Suprapubic skin (tissue), 4 donors: ENCODE measurements at regions not wholly inside any gene's neighbourhood (a gene's known extent, or its start where the extent isn't known, plus 50 kb on each side); places are given as distances from the start of the nearest gene placed in this dataset.

ENCODE experiments used
- DNase-seq, 2 donors: peaks; one replicate each; pipeline ENCODE4 v3.0.0-alpha.2; 2019; ENCODE audit warnings: low spot score in 2 of 2
- H3K27ac ChIP-seq: fragments of 200-600 bp; sonication (generic); one replicate; pipeline ENCODE4 v1.5.1; 2019
- H3K27me3 ChIP-seq: fragments of 200-600 bp; sonication (generic); one replicate; pipeline ENCODE4 v1.5.1; 2019
- H3K36me3 ChIP-seq: fragments of 200-600 bp; sonication (generic); one replicate; pipeline ENCODE4 v1.5.1; 2019
- H3K4me1 ChIP-seq: fragments of 200-600 bp; sonication (generic); one replicate; pipeline ENCODE4 v1.5.1; 2019
- H3K4me3 ChIP-seq: fragments of 200-600 bp; sonication (generic); one replicate; pipeline ENCODE4 v1.5.1; 2019; ENCODE audit warnings: mild to moderate bottlenecking
- H3K9me3 ChIP-seq: fragments of 200-600 bp; sonication (generic); one replicate; pipeline ENCODE4 v1.5.1; 2019
- CTCF ChIP-seq, 2 donors: fragments of 200-600 bp in 1 of 2; fragments of 450-650 bp in 1 of 2; sonication (generic) in 1 of 2; IDR thresholded peaks; one replicate each; pipeline ENCODE4 v1.5.1; 2016 to 2019; ENCODE audit warnings: antibody characterized with exemption in 2 of 2, mild to moderate bottlenecking in 1 of 2, moderate library complexity in 1 of 2
- EP300 ChIP-seq: sonication (generic); formaldehyde crosslinking; IDR thresholded peaks from one replicate; pipeline ENCODE4 v1.6.1; 2017; ENCODE audit warnings: antibody characterized with exemption
- POLR2A ChIP-seq, 2 donors: fragments of 450-650 bp; IDR thresholded peaks; one replicate each; pipeline ENCODE4 v1.6.1; 2017; ENCODE audit warnings: antibody characterized with exemption in 2 of 2, mild to moderate bottlenecking in 2 of 2, moderate library complexity in 2 of 2
- POLR2AphosphoS5 ChIP-seq, 3 donors: sonication (generic); formaldehyde crosslinking; IDR thresholded peaks; one replicate each; pipeline ENCODE4 v1.6.1; 2017; ENCODE audit warnings: antibody characterized with exemption in 3 of 3
- WGBS: methylation state at CpG from one replicate; pipeline ENCODE4 v1.1.5; 2018; 5-methylcytosine and 5-hydroxymethylcytosine counted together

GRCh38 chr9:86669422-86669821 lies 277.9 kb downstream of the GAS1 start:
- Histone ChIP-seq H3K4me1 (no peaks in the 10 kb centered on the region), H3K4me3 (no peak overlapping the region), H3K27ac (no peak overlapping the region), H3K9me3 (peaks cover 7% of the 10 kb centered on the region), H3K36me3 (no peaks in the 10 kb centered on the region), H3K27me3 (no peaks in the 10 kb centered on the region)
- TF ChIP-seq POLR2AphosphoS5 (IDR thresholded peaks at IDR 0.05): no peak
- no peak for TF ChIP-seq POLR2A (IDR thresholded peaks at IDR 0.05)
- TF ChIP-seq CTCF (IDR thresholded peaks at IDR 0.05): no peak
- DNase-seq: no peak
- 28% methylated on average over 4 of the region's 4 CpGs for WGBS

- no peaks in the 10 kb centered on the region for H3K4me1 ChIP-seq
- TF ChIP-seq CTCF (IDR thresholded peaks at IDR 0.05) (no peak), POLR2AphosphoS5 (IDR thresholded peaks at IDR 0.05) (no peak), POLR2A (IDR thresholded peaks at IDR 0.05) (no peak), EP300 (no peak)
- no peaks in the 10 kb centered on the region for H3K27me3 ChIP-seq
- DNase-seq: no peak
- H3K36me3 ChIP-seq: no peaks in the 10 kb centered on the region
- H3K27ac ChIP-seq: no peak overlapping the region
- peaks cover 7% of the 10 kb centered on the region for H3K9me3 ChIP-seq
- no peak overlapping the region for H3K4me3 ChIP-seq
Measured at GRCh38 chr9:86668488-86668887, 278.8 kb downstream of the GAS1 start.

GRCh38 chr9:86667307-86667706 lies 280.0 kb downstream of the GAS1 start:
- 86% methylated on average over 4 of the region's 4 CpGs for WGBS

GRCh38 chr9:86665416-86665815 lies 281.9 kb downstream of the GAS1 start:
- TF ChIP-seq CTCF (IDR thresholded peaks at IDR 0.05) (no peak), POLR2A (IDR thresholded peaks at IDR 0.05) (no peak)
- Histone ChIP-seq H3K27ac (no peak overlapping the region), H3K4me3 (no peak overlapping the region), H3K36me3 (no peaks in the 10 kb centered on the region), H3K9me3 (no peaks in the 10 kb centered on the region), H3K27me3 (no peaks in the 10 kb centered on the region), H3K4me1 (peaks cover 17% of the 10 kb centered on the region)
- WGBS: 53% methylated on average over 1 of the region's 1 CpG
- DNase-seq: no peak

More at GRCh38 chr9:86667307-86667706, 280.0 kb downstream of the GAS1 start:
- Histone ChIP-seq H3K9me3 (peaks cover 7% of the 10 kb centered on the region), H3K27ac (no peak overlapping the region), H3K36me3 (no peaks in the 10 kb centered on the region), H3K4me1 (peaks cover 5% of the 10 kb centered on the region), H3K4me3 (no peak overlapping the region), H3K27me3 (no peaks in the 10 kb centered on the region)
- DNase-seq: no peak
- TF ChIP-seq EP300 (no peak), POLR2A (IDR thresholded peaks at IDR 0.05) (no peak), CTCF (IDR thresholded peaks at IDR 0.05) (no peak), POLR2AphosphoS5 (IDR thresholded peaks at IDR 0.05) (no peak)

- no peak overlapping the region for H3K27ac ChIP-seq
- no peaks in the 10 kb centered on the region for H3K9me3 ChIP-seq
- WGBS: 67% methylated on average over 7 of the region's 7 CpGs
Measured at GRCh38 chr9:86664603-86665002, 282.7 kb downstream of the GAS1 start.

More at GRCh38 chr9:86664603-86665002, 282.7 kb downstream of the GAS1 start:
- no peak overlapping the region for H3K4me3 ChIP-seq
- TF ChIP-seq CTCF (IDR thresholded peaks at IDR 0.05) (no peak), EP300 (no peak), POLR2A (IDR thresholded peaks at IDR 0.05) (no peak), POLR2AphosphoS5 (IDR thresholded peaks at IDR 0.05) (no peak)
- no peaks in the 10 kb centered on the region for H3K36me3 ChIP-seq
- H3K4me1 ChIP-seq: peaks cover 25% of the 10 kb centered on the region
- no peaks in the 10 kb centered on the region for H3K27me3 ChIP-seq
- no peak for DNase-seq
